A549 (cell line): ENCODE measurements at regions not wholly inside any gene's neighbourhood (a gene's known extent, or its start where the extent isn't known, plus 50 kb on each side); places are given as distances from the start of the nearest gene placed in this dataset.

Experiments
- ATAC-seq, 2 experiments: fragments of 200-7000 bp in 1 of 2; fragments of >200 bp in 1 of 2; cut with Nextera tagmentation in 1 of 2; cut with Tn5 transposase in 1 of 2; 3 replicates each; pipeline versions ENCODE4 v1.8.0 to v1.9.1; 2018 to 2020; ENCODE audit warnings: mild to moderate bottlenecking in 1 of 2, moderate library complexity in 1 of 2
- CTCF ChIA-PET: fragments of 300-600 bp; sonication (Branson Sonifier 250); formaldehyde crosslinking; extraction: SDS; loops from one replicate; lab custom pipeline; 2021; ENCODE audit warnings: antibody characterized with exemption, inconsistent platforms; lab: Yijun Ruan, JAX
- POLR2A ChIA-PET: fragments of 350-600 bp; formaldehyde crosslinking; extraction: SDS; loops from one replicate; lab custom pipeline; 2021; ENCODE audit warnings: antibody characterized with exemption, inconsistent platforms; lab: Yijun Ruan, JAX
- DNase-seq, 2 experiments: peaks; one replicate each; pipeline versions ENCODE4 v3.0.0 to v3.0.0-alpha.2; 2011 to 2016; ENCODE audit warnings: low read depth in 1 of 2, low spot score in 1 of 2
- FAIRE-seq: peaks from 2 replicates; lab custom pipeline; 2011; peaks lifted over from hg19 to GRCh38; lab: Jason Lieb, UNC
- H3K27ac ChIP-seq, 2 experiments: fragments of >200 bp; sonication (Bioruptor Twin); formaldehyde crosslinking; 3 replicates each; pipeline ENCODE4 v1.5.1; 2016 to 2017
- H3K4me1 ChIP-seq: fragments of >200 bp; sonication (Bioruptor Twin); formaldehyde crosslinking; 3 replicates; pipeline ENCODE4 v1.6.1; 2016
- H3K4me2 ChIP-seq: fragments of >200 bp; sonication (Bioruptor Twin); formaldehyde crosslinking; 3 replicates; pipeline ENCODE4 v1.6.1; 2016
- H3K4me3 ChIP-seq: fragments of >200 bp; sonication (Bioruptor Twin); formaldehyde crosslinking; 3 replicates; pipeline ENCODE4 v1.5.1; 2016
- H3K9me3 ChIP-seq: fragments of >200 bp; sonication (Bioruptor Twin); formaldehyde crosslinking; 3 replicates; pipeline ENCODE4 v1.6.1; 2016
- BCL3 ChIP-seq: fragments of >200 bp; sonication (Bioruptor Twin); formaldehyde crosslinking; IDR thresholded peaks from 3 replicates; pipeline ENCODE4 v1.6.1; 2016
- CBX8 ChIP-seq: fragments of 200-600 bp; sonication (generic); IDR thresholded peaks from 2 replicates; pipeline ENCODE4 v1.6.1; 2016
- CEBPB ChIP-seq, 2 experiments: fragments of >200 bp in 1 of 2; sonication (Bioruptor Twin) in 1 of 2; formaldehyde crosslinking in 1 of 2; IDR thresholded peaks; 2 replicates each; pipeline ENCODE4 v1.6.1; 2012 to 2016
- CHD2 ChIP-seq: fragments of 150-350 bp; IDR thresholded peaks from 2 replicates; pipeline ENCODE4 v1.6.1; 2014; ENCODE audit warnings: low read length; ENCODE audit not compliant: partially characterized antibody
- EHMT2 ChIP-seq: fragments of 200-600 bp; sonication (generic); IDR thresholded peaks from 2 replicates; pipeline ENCODE4 v1.6.1; 2016; ENCODE audit warnings: antibody characterized with exemption, low read depth, mild to moderate bottlenecking, moderate library complexity
- FOSL2 ChIP-seq, 2 experiments: fragments of 450-650 bp in 1 of 2; fragments of >200 bp in 1 of 2; sonication (Bioruptor Twin) in 1 of 2; formaldehyde crosslinking; IDR thresholded peaks; 2 replicates each; pipeline versions ENCODE4 v1.5.0 to v1.6.1; 2016 to 2020; ENCODE audit warnings: mild to moderate bottlenecking in 1 of 2, moderate library complexity in 1 of 2
- HES2 ChIP-seq: fragments of >200 bp; sonication (Bioruptor Twin); formaldehyde crosslinking; IDR thresholded peaks from 2 replicates; pipeline ENCODE4 v1.6.1; 2016
- HEYL ChIP-seq: fragments of 250-450 bp; sonication (Bioruptor Pico); IDR thresholded peaks from 2 replicates; pipeline ENCODE4 v1.8.0; 2021; ENCODE audit warnings: mild to moderate bottlenecking, moderate library complexity
- JUNB ChIP-seq: fragments of >200 bp; sonication (Bioruptor Twin); formaldehyde crosslinking; IDR thresholded peaks from 2 replicates; pipeline ENCODE4 v1.6.1; 2016
- KDM5A ChIP-seq: fragments of 200-600 bp; sonication (generic); IDR thresholded peaks from 2 replicates; pipeline ENCODE4 v1.6.1; 2016; ENCODE audit warnings: antibody characterized with exemption, mild to moderate bottlenecking
- NPAS2 ChIP-seq: fragments of 250-450 bp; sonication (Bioruptor Pico); IDR thresholded peaks from 2 replicates; pipeline ENCODE4 v1.8.0; 2022; ENCODE audit warnings: mild to moderate bottlenecking, moderate library complexity, borderline replicate concordance
- NR3C1 ChIP-seq: fragments of >200 bp; sonication (Bioruptor Twin); formaldehyde crosslinking; IDR thresholded peaks from 3 replicates; pipeline ENCODE4 v1.6.1; 2017
- PBX3 ChIP-seq: IDR thresholded peaks from 2 replicates; pipeline ENCODE4 v1.6.1; 2012
- POLR2AphosphoS2 ChIP-seq: conservative IDR thresholded peaks from 2 replicates; pipeline ENCODE4 v1.6.1; 2012; ENCODE audit warnings: low read length, improper control_type of control experiment, inconsistent platforms
- RAD21 ChIP-seq, 2 experiments: fragments of >200 bp in 1 of 2; sonication (Bioruptor Twin) in 1 of 2; formaldehyde crosslinking in 1 of 2; IDR thresholded peaks in 1 of 2; conservative IDR thresholded peaks in 1 of 2; 2 replicates in 1 of 2; 3 replicates in 1 of 2; pipeline ENCODE4 v1.6.1; 2012 to 2018; ENCODE audit warnings: inconsistent platforms in 1 of 2
- RARB ChIP-seq: fragments of 250-450 bp; sonication (Bioruptor Pico); IDR thresholded peaks from 2 replicates; pipeline ENCODE4 v1.8.0; 2021; ENCODE audit warnings: mild to moderate bottlenecking, moderate library complexity
- RFX5 ChIP-seq: fragments of 450-650 bp; IDR thresholded peaks from 2 replicates; pipeline ENCODE4 v1.7.1; 2014; ENCODE audit warnings: antibody characterized with exemption, mild to moderate bottlenecking, moderate library complexity
- RNF2 ChIP-seq: fragments of 200-600 bp; sonication (generic); IDR thresholded peaks from 2 replicates; pipeline ENCODE4 v1.6.1; 2016; ENCODE audit warnings: low read depth, mild to moderate bottlenecking, antibody characterized with exemption, moderate library complexity, borderline replicate concordance
- SMC3 ChIP-seq: fragments of >200 bp; sonication (Bioruptor Twin); formaldehyde crosslinking; IDR thresholded peaks from 3 replicates; pipeline ENCODE4 v1.6.1; 2018; ENCODE audit warnings: inconsistent platforms
- TFCP2L1 ChIP-seq: fragments of 250-450 bp; sonication (Bioruptor Pico); IDR thresholded peaks from 2 replicates; pipeline ENCODE4 v1.5.0; 2021; ENCODE audit warnings: mild to moderate bottlenecking
- TP53 ChIP-seq: fragments of 250-450 bp; sonication (Bioruptor Pico); IDR thresholded peaks from 2 replicates; pipeline ENCODE4 v1.5.0; 2021; ENCODE audit warnings: mild to moderate bottlenecking, moderate library complexity
- ZC3H11A ChIP-seq: fragments of 450-650 bp; IDR thresholded peaks from 2 replicates; pipeline ENCODE4 v1.6.1; 2014; ENCODE audit warnings: antibody characterized with exemption, mild to moderate bottlenecking
- WGBS: methylation state at CpG from one replicate; pipeline ENCODE4 v1.1.6; 2017; ENCODE audit errors: missing lambda C conversion rate; 5-methylcytosine and 5-hydroxymethylcytosine counted together

GRCh38 chr9:86456416-86456815 is 102.2 kb upstream of the TUT7 start:
- ChIA-PET POLR2A (no interaction called here), CTCF (no interaction called here)
- no peak for ATAC-seq
- Histone ChIP-seq H3K4me1 (no peaks in the 10 kb centered on the region), H3K27ac (no peak overlapping the region), H3K4me2 (no peak overlapping the region), H3K9me3 (no peaks in the 10 kb centered on the region), H3K4me3 (no peak overlapping the region)
- DNase-seq = no peak
- TF ChIP-seq KDM5A (no peak), EHMT2 (no peak), RFX5 (no peak), RAD21 (conservative IDR thresholded peaks at IDR 0.05 in 1 of 2, IDR thresholded peaks at IDR 0.05 in 1 of 2) (no peak), HEYL (CRISPR knock-in tag) (no peak)
- 30% methylated on average over 4 of the region's 4 CpGs for WGBS
- FAIRE-seq = no peak

DNA sequence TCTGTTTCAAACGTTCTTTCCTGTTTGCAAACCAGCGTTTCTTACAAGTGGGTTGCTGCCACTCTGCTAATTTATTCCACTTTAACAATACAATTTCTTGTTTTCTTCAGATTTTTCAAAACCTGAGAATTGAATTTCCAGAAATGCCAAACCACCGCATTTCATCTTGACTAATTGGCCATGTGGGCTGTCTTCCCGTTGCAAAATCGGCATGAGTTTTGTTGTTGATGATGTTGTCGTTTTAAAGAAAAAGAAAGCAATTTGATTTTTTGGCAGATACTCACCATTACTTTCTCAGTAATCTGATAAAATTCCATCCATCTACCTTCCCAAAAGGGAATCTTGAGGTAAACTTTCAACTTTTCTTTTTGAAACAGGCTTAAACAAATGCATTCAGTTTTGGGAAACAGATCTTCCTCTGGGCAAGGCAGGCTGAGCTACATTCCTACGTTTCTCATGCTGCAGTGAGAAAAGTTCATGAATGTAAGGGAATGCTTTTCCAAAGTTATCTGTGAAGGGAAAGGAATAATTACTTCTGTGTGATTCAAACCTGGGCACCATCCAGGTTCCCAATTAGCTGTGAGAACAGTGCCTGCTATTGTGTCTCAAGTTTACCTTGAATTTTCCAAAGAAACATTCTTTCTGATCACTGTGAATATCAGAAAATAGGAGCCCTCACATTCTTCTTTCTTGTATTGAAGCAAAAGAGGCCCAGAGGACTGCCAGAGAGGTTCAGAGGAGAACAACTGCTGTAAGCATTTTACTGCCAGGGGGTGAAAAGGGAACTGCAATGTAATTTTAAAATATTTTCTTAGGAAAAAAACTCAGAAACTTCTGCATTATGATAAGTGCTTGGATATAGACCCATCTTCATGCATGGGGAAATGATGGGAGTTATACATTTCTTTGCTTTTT is 100.7 kb upstream of the TUT7 start:
- Histone ChIP-seq H3K9me3 (no peaks in the 10 kb centered on the region), H3K4me3 (no peak overlapping the region), H3K4me1 (no peaks in the 10 kb centered on the region), H3K4me2 (0 out of 3 replicates have a peak overlapping the region, but pooled peaks have one; percentile 14), H3K27ac (no peak overlapping the region)
- 17% methylated on average over 7 of the region's 7 CpGs for WGBS
- no peak for FAIRE-seq
- no peak for ATAC-seq
- TF ChIP-seq JUNB (no peak), CHD2 (no peak), BCL3 (no peak), SMC3 (no peak), RNF2 (no peak), KDM5A (no peak)
- CTCF ChIA-PET = interaction anchor here (1.0 to 1.7 kb wide), 2 partner anchors 31 to 40 kb away, joined by 3 to 5 read pairs; no protein-coding TSS in a partner anchor
- POLR2A ChIA-PET = no interaction called here
- DNase-seq = no peak

DNA sequence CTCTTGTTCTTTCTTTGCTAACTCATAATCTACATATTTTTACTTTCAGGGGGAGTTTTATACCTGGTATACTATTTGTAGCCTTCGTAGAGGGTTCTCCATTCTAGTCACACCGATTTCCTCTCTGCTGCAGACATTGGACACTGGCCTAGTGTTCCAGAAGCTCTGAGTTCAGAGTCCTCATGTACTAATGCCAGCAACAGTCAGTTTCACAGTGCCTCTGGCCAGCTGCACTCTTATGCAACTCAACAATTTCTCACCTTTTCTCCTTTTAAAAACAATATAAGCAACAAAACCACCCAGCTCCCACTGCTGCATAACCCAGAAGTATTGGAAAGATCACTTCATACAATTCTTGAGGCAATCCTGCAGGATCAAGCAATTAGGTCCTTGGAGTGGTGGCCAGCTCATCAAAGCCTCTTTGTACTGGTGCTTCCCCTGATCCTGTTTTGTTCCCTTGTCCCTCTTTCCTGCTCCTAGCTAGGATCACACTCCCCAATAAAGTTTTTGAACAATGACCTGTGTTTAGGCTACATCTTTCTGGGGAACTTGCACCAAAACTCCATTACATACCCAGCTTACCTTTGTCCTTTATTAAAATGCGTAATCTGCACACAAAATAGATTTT is 98.1 kb upstream of the TUT7 start:
- FAIRE-seq = no peak
- 14% methylated on average over 3 of the region's 3 CpGs for WGBS
- no peaks in the 10 kb centered on the region for H3K4me1 ChIP-seq
- ChIA-PET CTCF (interaction anchor here (0.8 to 1.0 kb wide), 2 partner anchors 19 to 28 kb away, joined by 4 read pairs; no protein-coding TSS in a partner anchor), POLR2A (no interaction called here)
- H3K9me3 ChIP-seq = no peaks in the 10 kb centered on the region
- H3K4me3 ChIP-seq = no peak overlapping the region
- no peak overlapping the region for H3K4me2 ChIP-seq
- TF ChIP-seq NPAS2 (CRISPR knock-in tag) (no peak), CEBPB (IDR thresholded peaks at IDR 0.05) (no peak), PBX3 (no peak), FOSL2 (IDR thresholded peaks at IDR 0.05) (no peak), FOSL2 (CRISPR knock-in tag; IDR thresholded peaks at IDR 0.05) (no peak), TFCP2L1 (CRISPR knock-in tag) (no peak), RARB (no peak), POLR2AphosphoS2 (no peak), TP53 (CRISPR knock-in tag) (no peak), HES2 (no peak), NR3C1 (no peak), RAD21 (conservative IDR thresholded peaks at IDR 0.05 in 1 of 2, IDR thresholded peaks at IDR 0.05 in 1 of 2) (no peak), CBX8 (no peak), ZC3H11A (no peak)
- no peak for ATAC-seq
- no peak for DNase-seq
- no peak overlapping the region for H3K27ac ChIP-seq
